ENCODE measurements at regions not wholly inside any gene's neighbourhood (a gene's known extent, or its start where the extent isn't known, plus 50 kb on each side); places are given as distances from the start of the nearest gene placed in this dataset.
"Not testable (repeated sequence)": the region's sequence is repeated elsewhere in the genome, so short reads cannot be mapped to it uniquely, and the experiment has no call there.

DNA sequence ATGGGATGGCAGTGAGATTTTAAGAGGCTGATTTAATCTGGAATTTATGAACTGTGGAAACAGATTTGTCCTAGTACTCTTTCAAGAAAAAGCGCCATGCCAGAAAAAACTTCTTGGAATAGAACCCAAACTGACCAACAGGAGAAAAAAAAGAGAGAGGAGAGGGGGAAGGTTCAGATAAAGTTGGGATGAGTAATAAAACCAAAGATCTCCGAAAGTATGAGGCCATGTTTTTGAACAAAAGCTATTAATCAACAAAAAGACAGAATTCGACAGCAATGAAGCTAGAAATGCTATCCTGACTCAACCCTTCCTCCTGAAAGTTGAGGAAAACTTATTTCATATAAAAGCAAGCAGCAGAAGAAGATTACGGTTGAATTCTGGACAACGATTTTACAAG, 135.5 kb downstream of the CEMIP2 start:
- DNase-seq (ENCODE audit: low read depth, low spot score) = no peak

- DNase-seq (ENCODE audit: low read depth, low spot score) = no peak
Observed at GRCh38 chr9:71630377-71630995, 137.8 kb downstream of the CEMIP2 start.

DNA sequence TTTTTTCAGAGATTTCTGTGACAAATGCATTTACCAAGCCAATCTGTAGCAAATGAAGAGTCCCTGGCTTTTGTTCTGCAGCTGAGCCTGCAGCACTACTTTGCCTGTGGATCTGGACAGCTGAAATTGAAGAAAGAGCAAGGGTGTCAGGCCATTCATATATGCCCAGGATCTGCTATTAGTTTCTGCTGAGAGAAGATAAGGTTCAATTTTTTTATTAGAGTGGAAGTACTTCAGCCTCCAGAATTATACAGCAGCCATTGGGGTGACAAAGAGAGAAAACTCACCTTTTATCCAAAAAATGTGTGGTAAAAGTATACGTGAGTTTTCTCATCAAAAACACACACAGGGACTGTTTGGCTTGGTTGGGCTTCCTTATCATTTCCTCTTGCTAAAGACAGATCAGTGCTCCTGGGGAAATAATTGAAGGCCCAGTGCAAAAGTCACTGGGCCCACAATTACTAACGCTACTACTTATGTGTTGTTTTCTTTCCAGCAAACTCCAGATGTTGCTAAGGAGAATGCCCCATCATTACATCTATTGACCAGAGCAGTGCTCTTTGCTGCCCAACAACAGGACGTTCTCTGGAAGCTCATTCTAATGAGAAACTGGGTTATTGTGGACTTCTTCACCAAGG, 138.6 kb downstream of the CEMIP2 start:
- DNase-seq (ENCODE audit: low read depth, low spot score) = no peak

- no peak for DNase-seq (ENCODE audit: low read depth, low spot score)
Observed at GRCh38 chr9:71628247-71628646, 140.1 kb downstream of the CEMIP2 start.

DNA sequence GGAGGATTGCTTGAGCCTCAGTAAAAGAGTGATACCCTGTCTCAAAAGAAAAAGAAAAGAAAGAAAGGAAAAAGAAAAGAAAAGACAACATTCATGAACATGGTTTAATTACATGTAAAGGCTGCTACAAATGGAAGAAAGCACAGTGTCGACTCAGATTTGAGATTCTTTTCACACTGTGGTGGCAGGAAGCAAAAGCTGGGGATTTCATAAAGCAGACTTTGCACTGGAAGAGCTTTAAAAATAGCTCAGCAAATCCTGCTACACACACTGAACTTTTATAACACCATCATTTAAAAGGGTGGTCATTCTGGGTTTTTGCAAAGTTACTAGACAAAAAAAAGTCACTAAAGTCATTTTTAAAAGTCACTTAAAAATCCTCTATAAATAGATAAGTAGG, 140.8 kb downstream of the CEMIP2 start:
- no peak for DNase-seq (ENCODE audit: low read depth, low spot score)

GRCh38 chr9:71626395-71626794, 141.9 kb downstream of the CEMIP2 start:
- DNase-seq (ENCODE audit: low read depth, low spot score) = no peak

GRCh38 chr9:71624728-71625127, 143.6 kb downstream of the CEMIP2 start:
- no peak for DNase-seq (ENCODE audit: low read depth, low spot score)

- DNase-seq (ENCODE audit: low read depth, low spot score) = no peak
Observed at GRCh38 chr9:71620746-71621145, 147.6 kb downstream of the CEMIP2 start.

DNA sequence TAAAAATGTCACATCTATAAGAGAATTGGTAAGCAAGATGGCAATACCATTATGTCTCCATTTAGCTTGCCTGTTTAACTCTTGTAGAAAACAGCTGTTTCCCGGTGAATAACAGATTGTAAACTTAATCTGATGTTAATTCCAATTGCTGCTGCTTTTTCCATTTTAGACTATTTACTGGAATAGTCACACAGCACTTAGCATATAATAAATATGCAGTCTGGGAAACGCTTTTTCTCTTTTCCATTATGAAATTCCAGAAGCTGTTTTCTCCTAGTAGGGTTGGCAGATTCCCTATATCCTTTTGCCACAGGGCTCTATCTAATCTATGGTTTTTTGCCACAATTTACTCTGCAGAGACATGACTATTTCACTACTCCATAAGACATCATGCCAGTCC, 148.0 kb downstream of the CEMIP2 start:
- no peak for DNase-seq (ENCODE audit: low read depth, low spot score)

DNA sequence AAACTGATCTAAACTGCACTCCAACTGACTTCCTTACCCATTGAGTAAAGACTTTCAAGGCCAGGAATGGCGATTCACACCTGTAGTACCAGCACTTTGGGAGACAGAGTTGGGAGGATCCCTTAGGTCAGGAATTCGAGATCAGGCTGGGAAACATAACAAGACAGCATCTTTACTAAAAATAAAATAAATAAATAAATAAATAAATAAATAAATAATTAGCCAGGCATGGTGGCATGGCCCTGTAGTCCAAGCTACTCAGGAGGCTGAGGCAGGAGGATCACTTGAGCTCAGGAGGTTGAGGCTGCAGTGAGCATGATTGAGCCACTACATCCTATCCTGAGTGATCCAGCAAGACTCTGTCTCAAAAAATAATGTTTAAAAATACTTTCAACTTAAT, 148.4 kb downstream of the CEMIP2 start:
- no peak for DNase-seq (ENCODE audit: low read depth, low spot score)

- no peak for DNase-seq (ENCODE audit: low read depth, low spot score)
Observed at GRCh38 chr9:71614409-71615010, 153.8 kb downstream of the CEMIP2 start.

- DNase-seq (ENCODE audit: low read depth, low spot score) = no peak
Observed at GRCh38 chr9:71612889-71613288, 155.4 kb downstream of the CEMIP2 start.

GRCh38 chr9:71609448-71609830, 158.9 kb downstream of the CEMIP2 start:
- no peak for DNase-seq (ENCODE audit: low read depth, low spot score)

- DNase-seq (ENCODE audit: low read depth, low spot score) = no peak
Observed at GRCh38 chr9:71608825-71609447, 159.4 kb downstream of the CEMIP2 start.

DNA sequence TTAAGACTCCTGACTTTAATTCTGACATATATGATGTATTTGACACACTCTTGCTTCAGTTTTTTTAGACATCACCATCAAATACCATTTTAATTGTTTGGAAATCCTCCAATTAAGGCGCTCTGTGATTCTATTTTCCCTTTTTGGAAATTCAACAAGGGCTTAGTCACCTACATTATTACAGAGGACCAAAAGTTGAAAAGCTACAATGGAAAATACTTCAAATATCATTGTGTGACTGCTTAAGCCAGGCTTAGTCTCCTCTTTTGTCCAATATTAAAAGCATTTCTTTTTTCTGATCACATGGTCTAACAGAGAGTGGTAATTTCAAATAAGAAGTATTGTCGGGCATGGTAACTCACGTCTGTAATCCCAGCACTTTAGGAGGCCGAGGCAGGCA, 160.3 kb downstream of the CEMIP2 start:
- no peak for DNase-seq (ENCODE audit: low read depth, low spot score)

DNA sequence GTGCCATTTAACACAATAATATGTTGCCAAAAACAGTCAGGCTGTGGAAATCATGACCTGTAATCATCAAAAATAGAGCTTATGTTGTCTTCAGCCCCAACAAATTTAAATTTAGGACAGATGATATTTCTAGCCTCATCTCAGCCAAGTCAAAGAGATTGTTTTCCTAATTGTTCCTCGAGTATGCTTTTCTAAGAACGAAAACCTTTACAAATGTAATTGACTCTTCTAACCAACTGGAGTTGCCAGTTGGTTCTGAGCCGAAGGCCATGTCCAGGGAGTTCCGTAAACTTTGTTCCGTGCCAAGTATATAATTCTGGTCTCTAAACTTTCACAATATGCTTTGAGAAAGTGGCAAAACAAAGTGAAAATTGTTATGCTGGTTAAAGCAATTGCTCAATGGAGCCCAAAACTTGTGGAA, 160.8 kb downstream of the CEMIP2 start:
- no peak for DNase-seq (ENCODE audit: low read depth, low spot score)

- DNase-seq (ENCODE audit: low read depth, low spot score) = peak; percentile 70
Observed at GRCh38 chr9:71604197-71605063, 163.9 kb downstream of the CEMIP2 start.

DNA sequence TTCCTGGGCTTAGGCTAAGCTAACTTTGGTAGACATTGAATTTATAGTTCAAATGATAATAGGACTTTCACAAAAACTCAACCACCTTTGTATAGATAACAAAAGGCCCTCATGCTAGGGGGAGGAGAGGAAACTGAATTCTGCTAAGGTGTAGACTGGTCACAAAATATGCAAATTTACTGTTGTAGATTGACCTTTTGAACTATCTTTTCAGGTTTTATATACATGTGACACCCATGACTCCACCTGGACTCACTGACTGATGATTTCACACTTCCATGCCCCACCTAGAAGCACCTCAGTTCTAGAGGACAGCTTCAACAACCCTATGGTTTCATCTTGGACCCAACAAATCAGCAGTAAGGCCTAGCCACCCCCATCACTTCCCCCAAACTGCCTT, 165.7 kb downstream of the CEMIP2 start:
- DNase-seq (ENCODE audit: low read depth, low spot score) = no peak

DNA sequence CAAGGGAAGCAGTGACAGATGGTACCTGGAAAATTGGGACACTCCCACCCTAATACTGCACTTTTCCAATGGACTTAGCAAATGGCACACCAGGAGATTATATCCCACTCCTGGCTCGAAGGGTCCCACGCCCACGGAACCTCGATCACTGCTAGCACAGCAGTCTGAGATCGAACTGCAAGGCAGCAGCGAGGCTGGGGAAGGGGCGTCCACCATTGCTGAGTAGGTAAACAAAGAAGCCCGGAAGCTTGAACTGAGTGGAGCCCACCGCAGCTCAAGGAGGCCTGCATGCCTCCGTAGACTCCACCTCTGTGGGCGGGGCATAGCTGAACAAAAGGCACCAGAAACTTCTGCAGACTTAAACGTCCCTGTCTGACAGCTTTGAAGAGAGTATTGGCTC, 172.6 kb downstream of the CEMIP2 start:
- DNase-seq (ENCODE audit: low read depth, low spot score) = not testable (repeated sequence)

GRCh38 chr9:71594541-71594940, 173.8 kb downstream of the CEMIP2 start:
- no peak for DNase-seq (ENCODE audit: low read depth, low spot score)

GRCh38 chr9:71592400-71592799, 175.9 kb downstream of the CEMIP2 start:
- no peak for DNase-seq (ENCODE audit: low read depth, low spot score)

- no peak for DNase-seq (ENCODE audit: low read depth, low spot score)
Observed at GRCh38 chr9:71590362-71590761, 178.0 kb downstream of the CEMIP2 start.
